ENCODE measurements at regions not wholly inside any gene's neighbourhood (a gene's known extent, or its start where the extent isn't known, plus 50 kb on each side); places are given as distances from the start of the nearest gene placed in this dataset.

- DNase-seq: no peak
- no peak for TF ChIP-seq POLR2A (IDR thresholded peaks at IDR 0.05)
- TF ChIP-seq, protein P1, sequence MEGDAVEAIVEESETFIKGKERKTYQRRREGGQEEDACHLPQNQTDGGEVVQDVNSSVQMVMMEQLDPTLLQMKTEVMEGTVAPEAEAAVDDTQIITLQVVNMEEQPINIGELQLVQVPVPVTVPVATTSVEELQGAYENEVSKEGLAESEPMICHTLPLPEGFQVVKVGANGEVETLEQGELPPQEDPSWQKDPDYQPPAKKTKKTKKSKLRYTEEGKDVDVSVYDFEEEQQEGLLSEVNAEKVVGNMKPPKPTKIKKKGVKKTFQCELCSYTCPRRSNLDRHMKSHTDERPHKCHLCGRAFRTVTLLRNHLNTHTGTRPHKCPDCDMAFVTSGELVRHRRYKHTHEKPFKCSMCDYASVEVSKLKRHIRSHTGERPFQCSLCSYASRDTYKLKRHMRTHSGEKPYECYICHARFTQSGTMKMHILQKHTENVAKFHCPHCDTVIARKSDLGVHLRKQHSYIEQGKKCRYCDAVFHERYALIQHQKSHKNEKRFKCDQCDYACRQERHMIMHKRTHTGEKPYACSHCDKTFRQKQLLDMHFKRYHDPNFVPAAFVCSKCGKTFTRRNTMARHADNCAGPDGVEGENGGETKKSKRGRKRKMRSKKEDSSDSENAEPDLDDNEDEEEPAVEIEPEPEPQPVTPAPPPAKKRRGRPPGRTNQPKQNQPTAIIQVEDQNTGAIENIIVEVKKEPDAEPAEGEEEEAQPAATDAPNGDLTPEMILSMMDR (IDR thresholded peaks at IDR 0.05): no peak
- H3K4me1 ChIP-seq: no peaks in the 10 kb centered on the region
- H3K27me3 ChIP-seq: no peaks in the 10 kb centered on the region
- no peak overlapping the region for H3K4me3 ChIP-seq
- no peaks in the 10 kb centered on the region for H3K36me3 ChIP-seq (ENCODE audit: low read depth, missing control alignments)
- H3K27ac ChIP-seq: no peak overlapping the region
- H3K9me3 ChIP-seq: no peaks in the 10 kb centered on the region
- intact Hi-C loops (cut with DNase I; ENCODE audit: low total_unique reads): no loop called here
- 81 to 84% methylated on average over 5 of the region's 5 CpGs for WGBS, 2 donors
Measured at GRCh38 chr13:47396915-47397314, 500.1 kb upstream of the HTR2A start.

DNA sequence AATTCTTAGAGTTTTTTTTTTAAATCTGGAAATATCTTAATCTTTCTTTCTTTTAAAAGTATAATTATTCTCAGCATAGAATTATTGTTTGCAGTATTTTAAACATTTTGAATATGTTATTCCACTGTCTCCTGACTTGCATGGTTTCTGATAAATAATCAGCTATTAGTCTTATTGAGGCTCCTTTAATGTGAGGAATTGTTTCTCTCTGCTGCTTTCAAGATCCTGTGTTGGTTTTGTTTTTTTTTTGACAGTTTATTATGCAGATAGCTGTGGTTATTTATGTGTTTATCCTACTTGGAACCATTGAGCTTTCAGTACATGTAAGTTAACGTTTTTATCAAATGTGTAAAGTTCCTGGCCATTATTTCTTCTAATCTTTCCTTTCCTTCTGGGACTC lies 477.9 kb upstream of the HTR2A start:
- Histone ChIP-seq H3K4me1 (no peaks in the 10 kb centered on the region), H3K4me3 (no peak overlapping the region), H3K36me3 (ENCODE audit: low read depth, missing control alignments) (no peaks in the 10 kb centered on the region), H3K27ac (no peak overlapping the region), H3K9me3 (no peaks in the 10 kb centered on the region), H3K27me3 (no peaks in the 10 kb centered on the region)
- 56 to 68% methylated on average over 1 of the region's 1 CpG for WGBS, 2 donors
- no peak for DNase-seq
- intact Hi-C loops (cut with DNase I; ENCODE audit: low total_unique reads): no loop called here
- TF ChIP-seq, protein P1 (IDR thresholded peaks at IDR 0.05): no peak
- TF ChIP-seq POLR2A (IDR thresholded peaks at IDR 0.05): no peak

GRCh38 chr13:47372751-47373150 lies 475.9 kb upstream of the HTR2A start:
- Histone ChIP-seq H3K4me3 (no peak overlapping the region), H3K9me3 (no peaks in the 10 kb centered on the region), H3K36me3 (ENCODE audit: low read depth, missing control alignments) (no peaks in the 10 kb centered on the region), H3K27me3 (no peaks in the 10 kb centered on the region), H3K27ac (no peak overlapping the region), H3K4me1 (no peaks in the 10 kb centered on the region)
- 17 to 20% methylated on average over 1 of the region's 1 CpG for WGBS, 2 donors
- TF ChIP-seq, protein P1 (IDR thresholded peaks at IDR 0.05): no peak
- no peak for TF ChIP-seq POLR2A (IDR thresholded peaks at IDR 0.05)
- intact Hi-C loops (cut with DNase I; ENCODE audit: low total_unique reads): no loop called here
- no peak for DNase-seq

- intact Hi-C loops (cut with DNase I; ENCODE audit: low total_unique reads): no loop called here
- Histone ChIP-seq H3K36me3 (ENCODE audit: low read depth, missing control alignments) (no peaks in the 10 kb centered on the region), H3K27ac (no peak overlapping the region), H3K4me1 (no peaks in the 10 kb centered on the region), H3K27me3 (no peaks in the 10 kb centered on the region), H3K4me3 (no peak overlapping the region), H3K9me3 (no peaks in the 10 kb centered on the region)
- DNase-seq: no peak
- TF ChIP-seq, protein P1 (IDR thresholded peaks at IDR 0.05): no peak
- no peak for TF ChIP-seq POLR2A (IDR thresholded peaks at IDR 0.05)
- WGBS, 2 donors: 88 to 90% methylated on average over 3 of the region's 3 CpGs
Measured at GRCh38 chr13:47351798-47352197, 454.9 kb upstream of the HTR2A start.

DNA sequence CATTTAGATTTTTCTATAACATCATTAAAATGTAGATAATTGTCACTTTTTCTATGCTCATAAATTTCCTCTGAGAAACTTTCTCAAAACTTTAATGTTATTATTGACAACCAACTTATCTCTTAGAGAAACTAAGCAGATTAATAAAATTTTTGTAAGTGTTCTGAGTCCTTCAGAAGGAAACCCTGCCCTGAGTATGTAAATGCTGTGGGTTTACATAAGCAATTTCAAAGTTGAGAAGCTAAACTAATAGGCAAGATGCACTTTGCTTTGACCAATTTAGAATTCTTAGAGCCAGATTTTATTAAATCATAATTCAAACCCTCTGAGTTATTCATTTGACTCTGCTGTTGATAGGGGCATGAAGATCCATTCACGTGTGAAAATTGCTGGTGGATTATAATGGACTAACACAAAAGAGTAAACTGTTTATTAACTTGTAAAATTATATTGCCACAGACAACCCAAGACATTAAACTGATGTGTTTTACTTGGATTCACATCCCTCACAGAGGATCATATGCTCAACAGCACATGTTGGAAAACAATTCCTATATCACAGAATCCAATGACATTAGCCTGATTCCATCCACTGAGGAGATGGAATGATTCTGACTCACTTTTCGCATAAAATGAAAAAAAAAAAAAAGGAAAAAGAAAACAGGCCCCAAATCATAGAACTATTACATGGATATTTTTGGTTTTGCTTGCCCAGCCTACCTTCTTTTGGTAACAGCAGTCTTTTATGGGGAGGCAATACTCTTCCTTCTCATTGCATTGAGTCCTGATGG lies 453.7 kb upstream of the HTR2A start:
- H3K27me3 ChIP-seq: no peaks in the 10 kb centered on the region
- no peak for TF ChIP-seq POLR2A (IDR thresholded peaks at IDR 0.05)
- TF ChIP-seq, protein P1 (IDR thresholded peaks at IDR 0.05): no peak
- H3K4me3 ChIP-seq: no peak overlapping the region
- no peak for DNase-seq
- no peaks in the 10 kb centered on the region for H3K9me3 ChIP-seq
- 89 to 93% methylated on average over 2 of the region's 2 CpGs for WGBS, 2 donors
- H3K36me3 ChIP-seq (ENCODE audit: low read depth, missing control alignments): no peaks in the 10 kb centered on the region
- H3K4me1 ChIP-seq: no peaks in the 10 kb centered on the region
- intact Hi-C loops (cut with DNase I; ENCODE audit: low total_unique reads): no loop called here
- no peak overlapping the region for H3K27ac ChIP-seq
